ENCODE measurements at regions not wholly inside any gene's neighbourhood (a gene's known extent, or its start where the extent isn't known, plus 50 kb on each side); places are given as distances from the start of the nearest gene placed in this dataset.

GRCh38 chr9:72459308-72459707, 62.1 kb upstream of the TMC1 start:
- no peak for TF ChIP-seq CTCF (IDR thresholded peaks at IDR 0.05)
- TF ChIP-seq CEBPB (IDR thresholded peaks at IDR 0.05): no peak
- no peak for TF ChIP-seq TP53 (CRISPR knock-in tag; IDR thresholded peaks at IDR 0.05)
- no peak for TF ChIP-seq SREBF2 (IDR thresholded peaks at IDR 0.05)
- no peak for TF ChIP-seq MAX (IDR thresholded peaks at IDR 0.05)
- TF ChIP-seq RCOR1 (IDR thresholded peaks at IDR 0.05; ENCODE audit: low read depth, low read length): no peak
- TF ChIP-seq, protein P1, sequence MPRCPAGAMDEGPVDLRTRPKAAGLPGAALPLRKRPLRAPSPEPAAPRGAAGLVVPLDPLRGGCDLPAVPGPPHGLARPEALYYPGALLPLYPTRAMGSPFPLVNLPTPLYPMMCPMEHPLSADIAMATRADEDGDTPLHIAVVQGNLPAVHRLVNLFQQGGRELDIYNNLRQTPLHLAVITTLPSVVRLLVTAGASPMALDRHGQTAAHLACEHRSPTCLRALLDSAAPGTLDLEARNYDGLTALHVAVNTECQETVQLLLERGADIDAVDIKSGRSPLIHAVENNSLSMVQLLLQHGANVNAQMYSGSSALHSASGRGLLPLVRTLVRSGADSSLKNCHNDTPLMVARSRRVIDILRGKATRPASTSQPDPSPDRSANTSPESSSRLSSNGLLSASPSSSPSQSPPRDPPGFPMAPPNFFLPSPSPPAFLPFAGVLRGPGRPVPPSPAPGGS (IDR thresholded peaks at IDR 0.05): no peak
- no peak for TF ChIP-seq USF2 (IDR thresholded peaks at IDR 0.05)
- TF ChIP-seq JUN (IDR thresholded peaks at IDR 0.05): no peak
- TF ChIP-seq, protein P2, sequence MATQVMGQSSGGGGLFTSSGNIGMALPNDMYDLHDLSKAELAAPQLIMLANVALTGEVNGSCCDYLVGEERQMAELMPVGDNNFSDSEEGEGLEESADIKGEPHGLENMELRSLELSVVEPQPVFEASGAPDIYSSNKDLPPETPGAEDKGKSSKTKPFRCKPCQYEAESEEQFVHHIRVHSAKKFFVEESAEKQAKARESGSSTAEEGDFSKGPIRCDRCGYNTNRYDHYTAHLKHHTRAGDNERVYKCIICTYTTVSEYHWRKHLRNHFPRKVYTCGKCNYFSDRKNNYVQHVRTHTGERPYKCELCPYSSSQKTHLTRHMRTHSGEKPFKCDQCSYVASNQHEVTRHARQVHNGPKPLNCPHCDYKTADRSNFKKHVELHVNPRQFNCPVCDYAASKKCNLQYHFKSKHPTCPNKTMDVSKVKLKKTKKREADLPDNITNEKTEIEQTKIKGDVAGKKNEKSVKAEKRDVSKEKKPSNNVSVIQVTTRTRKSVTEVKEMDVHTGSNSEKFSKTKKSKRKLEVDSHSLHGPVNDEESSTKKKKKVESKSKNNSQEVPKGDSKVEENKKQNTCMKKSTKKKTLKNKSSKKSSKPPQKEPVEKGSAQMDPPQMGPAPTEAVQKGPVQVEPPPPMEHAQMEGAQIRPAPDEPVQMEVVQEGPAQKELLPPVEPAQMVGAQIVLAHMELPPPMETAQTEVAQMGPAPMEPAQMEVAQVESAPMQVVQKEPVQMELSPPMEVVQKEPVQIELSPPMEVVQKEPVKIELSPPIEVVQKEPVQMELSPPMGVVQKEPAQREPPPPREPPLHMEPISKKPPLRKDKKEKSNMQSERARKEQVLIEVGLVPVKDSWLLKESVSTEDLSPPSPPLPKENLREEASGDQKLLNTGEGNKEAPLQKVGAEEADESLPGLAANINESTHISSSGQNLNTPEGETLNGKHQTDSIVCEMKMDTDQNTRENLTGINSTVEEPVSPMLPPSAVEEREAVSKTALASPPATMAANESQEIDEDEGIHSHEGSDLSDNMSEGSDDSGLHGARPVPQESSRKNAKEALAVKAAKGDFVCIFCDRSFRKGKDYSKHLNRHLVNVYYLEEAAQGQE (IDR thresholded peaks at IDR 0.05): no peak
